Activated naive CD4-positive, alpha-beta T cell treated with anti-CD3 and anti-CD28 coated beads, Interleukin-2, amount 50 U/mL, for 24 hours (primary cell): ENCODE measurements at regions not wholly inside any gene's neighbourhood (a gene's known extent, or its start where the extent isn't known, plus 50 kb on each side); places are given as distances from the start of the nearest gene placed in this dataset.

Experiments
- H3K27ac Mint-ChIP-seq: one replicate; pipeline ENCODE4 v1.8.0; 2021; ENCODE audit warnings: mild to moderate bottlenecking, mixed read lengths
- H3K27me3 Mint-ChIP-seq: one replicate; pipeline ENCODE4 v1.8.0; 2021; ENCODE audit warnings: mixed read lengths
- H3K36me3 Mint-ChIP-seq: one replicate; pipeline ENCODE4 v1.8.0; 2021; ENCODE audit warnings: mixed read lengths
- H3K4me1 Mint-ChIP-seq: one replicate; pipeline ENCODE4 v1.8.0; 2021; ENCODE audit warnings: mixed read lengths
- H3K4me3 Mint-ChIP-seq: one replicate; pipeline ENCODE4 v1.8.0; 2021; ENCODE audit warnings: mild to moderate bottlenecking, mixed read lengths
- H3K9me3 Mint-ChIP-seq: one replicate; pipeline ENCODE4 v1.8.0; 2021; ENCODE audit warnings: mixed read lengths

DNA sequence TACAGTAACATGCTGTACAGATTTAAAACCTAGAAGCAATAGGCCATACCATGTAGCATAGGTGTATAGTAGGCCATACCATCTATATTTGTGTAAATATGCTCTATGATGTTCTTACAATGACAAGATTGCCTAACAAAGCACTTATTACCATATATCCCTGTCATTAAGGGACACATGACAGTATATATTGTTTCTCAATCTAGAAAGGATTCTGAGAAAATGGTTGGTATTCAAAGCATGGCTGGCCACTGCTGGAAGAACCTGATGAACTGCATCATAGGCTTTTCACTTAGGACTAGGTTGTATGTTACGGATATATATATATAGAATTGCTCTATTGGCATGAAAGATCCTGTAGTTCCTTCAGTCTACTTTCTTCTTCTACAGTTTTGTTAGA, 125.2 kb upstream of the SLC38A2 start:
- no peaks in the 10 kb centered on the region for H3K36me3 Mint-ChIP-seq
- H3K4me1 Mint-ChIP-seq, result no peaks in the 10 kb centered on the region
- H3K4me3 Mint-ChIP-seq, result no peak overlapping the region
- no peaks in the 10 kb centered on the region for H3K27me3 Mint-ChIP-seq
- H3K27ac Mint-ChIP-seq, result no peak overlapping the region
- peaks cover 9% of the 10 kb centered on the region for H3K9me3 Mint-ChIP-seq

DNA sequence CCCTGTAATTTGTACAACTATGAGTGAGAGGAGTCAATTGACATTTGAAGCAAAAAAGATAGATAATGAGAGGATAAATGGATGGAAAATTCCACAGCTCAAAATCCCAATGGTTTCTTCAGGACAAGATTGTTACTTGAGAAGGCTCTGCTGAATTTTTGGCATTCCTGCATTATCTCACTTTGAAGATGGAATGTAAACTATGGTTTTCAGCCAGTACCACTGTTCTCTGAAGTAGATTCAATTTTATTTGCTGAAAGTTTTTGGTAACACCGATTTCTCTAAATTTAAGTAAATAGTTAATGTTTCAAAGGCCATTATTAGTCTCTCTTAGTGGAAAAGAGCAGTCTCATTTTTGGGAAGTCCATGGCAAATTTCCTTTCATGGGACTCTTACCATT, 121.9 kb upstream of the SLC38A2 start:
- Mint-ChIP-seq H3K4me3 (no peak overlapping the region), H3K4me1 (no peaks in the 10 kb centered on the region), H3K9me3 (no peaks in the 10 kb centered on the region), H3K27me3 (no peaks in the 10 kb centered on the region), H3K36me3 (no peaks in the 10 kb centered on the region), H3K27ac (no peak overlapping the region)

DNA sequence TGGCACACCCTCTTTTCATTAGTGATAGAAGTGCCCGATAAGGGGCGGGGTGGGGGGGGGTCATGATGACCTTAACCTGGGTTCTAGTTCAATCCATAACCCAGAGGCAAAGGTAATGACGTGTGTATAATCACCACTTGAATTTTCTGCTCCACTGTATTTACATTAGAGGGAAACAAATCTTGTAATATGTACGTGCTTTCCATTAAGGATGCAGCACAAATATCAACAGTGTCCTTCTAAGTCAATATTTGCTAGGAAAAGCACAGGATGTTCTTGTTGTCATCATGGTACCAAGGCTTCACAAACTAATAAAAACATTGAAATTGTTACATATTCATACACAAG, 121.2 kb upstream of the SLC38A2 start:
- H3K27me3 Mint-ChIP-seq, result no peaks in the 10 kb centered on the region
- H3K27ac Mint-ChIP-seq, result no peak overlapping the region
- H3K4me1 Mint-ChIP-seq, result no peaks in the 10 kb centered on the region
- no peaks in the 10 kb centered on the region for H3K36me3 Mint-ChIP-seq
- no peaks in the 10 kb centered on the region for H3K9me3 Mint-ChIP-seq
- no peak overlapping the region for H3K4me3 Mint-ChIP-seq

DNA sequence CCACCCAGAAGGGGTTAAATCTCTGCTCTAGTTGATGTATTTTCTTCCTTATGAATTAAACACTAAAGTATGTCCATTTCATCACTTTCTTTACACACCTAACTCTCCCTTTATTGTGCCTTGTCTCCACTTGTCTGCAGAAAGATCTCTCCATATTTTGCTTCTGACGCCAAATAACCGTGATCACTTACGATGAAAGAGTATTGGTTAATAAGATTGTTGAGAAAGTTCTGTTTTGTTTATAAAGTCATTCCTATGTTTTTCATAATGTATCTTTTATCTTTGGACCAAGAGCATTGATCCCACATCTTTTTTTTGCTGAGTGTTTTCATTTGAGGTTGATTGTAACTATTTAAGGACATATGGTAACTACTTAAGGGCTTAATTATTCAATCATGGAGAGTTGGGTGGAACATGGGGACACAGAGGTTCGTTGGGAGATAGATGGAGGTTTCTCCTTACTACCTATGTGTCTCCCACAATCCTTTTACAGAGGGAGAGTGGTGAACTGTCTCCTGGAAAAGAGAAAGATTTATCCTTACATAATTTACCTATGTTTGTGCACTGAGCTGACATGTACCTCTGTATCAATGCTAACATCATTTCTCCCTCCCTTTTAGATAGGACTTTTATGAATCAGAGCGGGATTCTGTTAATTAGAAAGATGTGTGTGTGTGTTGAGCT, 120.7 kb upstream of the SLC38A2 start:
- no peak overlapping the region for H3K27ac Mint-ChIP-seq
- no peaks in the 10 kb centered on the region for H3K36me3 Mint-ChIP-seq

DNA sequence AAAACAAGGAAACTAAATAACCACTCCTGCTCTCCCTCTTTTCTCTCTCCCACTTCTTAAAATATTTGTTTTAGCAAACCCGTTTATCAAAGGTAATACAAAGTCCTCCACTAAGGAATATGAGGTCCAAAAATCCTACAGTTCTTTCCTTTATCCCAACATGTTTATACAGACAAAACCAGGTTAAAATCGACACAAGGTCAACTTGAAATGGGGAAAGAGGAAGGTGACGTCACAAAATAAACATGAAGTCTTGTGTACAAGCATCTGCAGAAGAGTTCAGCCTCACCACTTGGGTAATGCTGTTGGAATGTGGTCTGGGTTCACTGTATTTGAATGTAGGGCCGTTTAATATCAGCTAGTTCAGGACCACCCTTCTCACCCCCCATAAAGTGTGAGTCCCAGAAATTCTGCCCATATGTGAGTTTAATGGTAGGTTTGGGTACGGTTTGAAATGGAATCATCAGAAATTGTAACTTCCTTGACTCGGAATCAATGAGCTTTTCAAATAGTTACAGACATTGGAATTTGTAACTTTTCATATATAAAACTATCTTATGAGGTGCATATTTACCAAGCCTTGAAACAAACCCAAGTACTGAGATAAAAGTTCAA, 120.0 kb upstream of the SLC38A2 start:
- Mint-ChIP-seq H3K4me3 (no peak overlapping the region), H3K4me1 (no peaks in the 10 kb centered on the region), H3K27ac (no peak overlapping the region), H3K9me3 (no peaks in the 10 kb centered on the region), H3K27me3 (no peaks in the 10 kb centered on the region), H3K36me3 (no peaks in the 10 kb centered on the region)

More for the DNA sequence above, 120.7 kb upstream of the SLC38A2 start:
- no peak overlapping the region for H3K4me3 Mint-ChIP-seq
- H3K4me1 Mint-ChIP-seq, result no peaks in the 10 kb centered on the region
- no peaks in the 10 kb centered on the region for H3K27me3 Mint-ChIP-seq
- no peaks in the 10 kb centered on the region for H3K9me3 Mint-ChIP-seq

DNA sequence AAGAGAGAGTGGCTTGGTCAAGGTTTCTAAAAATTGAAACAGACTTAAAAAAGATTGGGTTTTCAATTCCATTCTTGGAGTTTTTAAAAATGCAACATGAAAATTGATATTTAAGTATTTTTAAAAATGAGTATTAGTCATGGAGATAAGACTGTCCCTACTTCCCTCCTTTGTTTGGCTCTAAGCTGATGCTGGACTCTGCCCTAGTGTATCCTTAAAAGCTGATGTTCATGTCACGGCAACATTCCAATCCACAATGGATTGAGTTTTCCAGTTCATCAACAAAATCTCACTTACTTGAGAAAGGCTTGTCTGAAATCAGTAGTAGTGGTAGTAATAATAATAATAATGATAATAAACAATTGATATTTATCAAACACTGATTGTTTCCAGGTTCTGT, 119.0 kb upstream of the SLC38A2 start:
- no peaks in the 10 kb centered on the region for H3K36me3 Mint-ChIP-seq
- H3K27ac Mint-ChIP-seq, result no peak overlapping the region
- H3K27me3 Mint-ChIP-seq, result no peaks in the 10 kb centered on the region
- no peak overlapping the region for H3K4me3 Mint-ChIP-seq
- H3K9me3 Mint-ChIP-seq, result no peaks in the 10 kb centered on the region
- no peaks in the 10 kb centered on the region for H3K4me1 Mint-ChIP-seq

DNA sequence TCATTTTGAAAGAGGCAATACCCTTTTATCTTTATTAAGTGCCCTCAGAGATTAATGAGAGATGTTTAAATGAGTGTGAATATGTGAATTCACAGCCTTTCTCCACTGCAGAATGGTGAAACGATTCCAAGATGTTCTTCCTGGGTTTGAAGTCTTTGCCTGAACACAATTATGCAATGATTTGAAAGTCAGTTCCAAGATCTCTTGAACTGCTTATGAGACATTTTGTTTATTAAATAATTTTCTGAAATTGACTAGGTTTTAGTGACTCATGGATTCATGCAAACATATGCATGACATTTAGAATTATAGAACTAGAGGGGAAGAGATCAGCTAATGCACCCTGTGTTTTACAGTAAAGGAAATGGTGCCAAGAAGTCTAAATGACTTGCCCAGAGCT, 118.1 kb upstream of the SLC38A2 start:
- no peaks in the 10 kb centered on the region for H3K4me1 Mint-ChIP-seq
- H3K36me3 Mint-ChIP-seq, result no peaks in the 10 kb centered on the region
- no peak overlapping the region for H3K27ac Mint-ChIP-seq
- no peak overlapping the region for H3K4me3 Mint-ChIP-seq
- no peaks in the 10 kb centered on the region for H3K27me3 Mint-ChIP-seq
- no peaks in the 10 kb centered on the region for H3K9me3 Mint-ChIP-seq

DNA sequence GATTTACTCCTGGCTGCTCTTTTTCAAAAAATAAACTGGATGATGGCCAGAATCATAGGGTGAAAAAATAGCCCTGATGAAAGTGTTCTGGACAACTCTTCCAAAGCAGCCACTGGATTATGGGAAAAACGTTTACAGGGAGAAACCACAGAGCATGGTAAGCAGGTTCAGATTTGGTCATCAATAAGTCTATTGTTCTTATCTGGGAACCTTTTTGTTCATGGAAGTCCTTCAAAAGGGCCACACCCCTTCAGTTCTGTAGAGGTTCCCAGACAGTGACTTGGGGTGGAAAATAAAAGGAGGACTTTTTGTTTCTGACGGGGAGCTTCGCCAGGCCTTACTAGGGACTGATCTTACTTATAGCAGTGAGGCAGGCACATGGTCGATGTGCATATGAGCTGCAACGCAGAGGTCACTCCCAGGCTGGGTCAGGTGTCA, 117.4 kb upstream of the SLC38A2 start:
- H3K27ac Mint-ChIP-seq, result no peak overlapping the region
- no peaks in the 10 kb centered on the region for H3K27me3 Mint-ChIP-seq
- no peaks in the 10 kb centered on the region for H3K36me3 Mint-ChIP-seq
- no peaks in the 10 kb centered on the region for H3K4me1 Mint-ChIP-seq
- H3K9me3 Mint-ChIP-seq, result no peaks in the 10 kb centered on the region
- H3K4me3 Mint-ChIP-seq, result no peak overlapping the region

DNA sequence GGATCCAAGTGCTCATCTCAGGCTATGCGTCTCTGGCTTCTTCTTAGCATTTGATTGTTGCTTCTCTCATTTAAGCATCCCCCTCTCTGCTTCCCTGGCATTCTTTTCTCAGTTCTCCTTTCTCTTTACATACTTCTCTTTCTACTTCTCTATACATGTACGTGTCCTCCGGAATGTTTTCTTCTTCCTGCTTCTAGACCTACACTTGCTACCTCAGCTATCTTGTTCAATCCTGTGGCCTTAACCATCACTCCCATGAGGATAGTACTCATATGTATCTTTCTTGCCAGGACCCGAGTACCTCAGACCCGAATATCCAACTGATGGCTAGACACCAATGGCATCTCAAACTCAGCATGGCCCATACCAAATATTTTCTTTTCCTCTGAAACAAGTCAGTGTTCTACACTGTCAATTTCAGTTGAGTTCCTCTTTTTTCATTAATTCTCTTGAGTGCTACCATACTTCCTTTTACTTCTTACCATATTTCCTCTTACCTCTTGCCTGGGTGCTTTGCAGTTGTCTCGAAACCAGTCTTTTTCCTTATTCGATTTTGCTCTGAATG, 115.1 kb upstream of the SLC38A2 start:
- Mint-ChIP-seq H3K27ac (no peak overlapping the region), H3K4me3 (no peak overlapping the region), H3K27me3 (no peaks in the 10 kb centered on the region), H3K9me3 (no peaks in the 10 kb centered on the region), H3K36me3 (no peaks in the 10 kb centered on the region), H3K4me1 (no peaks in the 10 kb centered on the region)

DNA sequence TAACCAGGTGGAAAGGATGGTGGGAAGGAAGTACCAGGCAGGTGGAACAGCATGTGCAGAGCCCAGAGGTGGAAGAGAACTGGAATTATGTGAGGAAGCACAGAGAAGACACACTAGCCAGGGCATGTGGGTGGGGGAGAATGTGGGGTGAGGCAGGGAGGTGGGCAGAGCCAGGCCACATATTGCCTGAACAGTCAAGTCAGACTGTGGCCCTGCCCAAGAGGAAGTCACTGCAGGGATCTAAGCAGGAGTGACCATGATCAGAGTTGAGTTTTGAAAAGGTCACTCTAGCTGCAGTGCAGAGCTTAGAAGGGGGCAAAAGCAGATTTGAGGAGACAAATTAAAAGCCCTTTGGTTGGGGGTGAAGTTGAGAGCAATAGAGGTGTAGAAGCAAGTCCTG, 114.0 kb upstream of the SLC38A2 start:
- H3K27me3 Mint-ChIP-seq, result no peaks in the 10 kb centered on the region
- H3K9me3 Mint-ChIP-seq, result no peaks in the 10 kb centered on the region
- H3K27ac Mint-ChIP-seq, result no peak overlapping the region
- no peaks in the 10 kb centered on the region for H3K36me3 Mint-ChIP-seq
- no peaks in the 10 kb centered on the region for H3K4me1 Mint-ChIP-seq
- no peak overlapping the region for H3K4me3 Mint-ChIP-seq

DNA sequence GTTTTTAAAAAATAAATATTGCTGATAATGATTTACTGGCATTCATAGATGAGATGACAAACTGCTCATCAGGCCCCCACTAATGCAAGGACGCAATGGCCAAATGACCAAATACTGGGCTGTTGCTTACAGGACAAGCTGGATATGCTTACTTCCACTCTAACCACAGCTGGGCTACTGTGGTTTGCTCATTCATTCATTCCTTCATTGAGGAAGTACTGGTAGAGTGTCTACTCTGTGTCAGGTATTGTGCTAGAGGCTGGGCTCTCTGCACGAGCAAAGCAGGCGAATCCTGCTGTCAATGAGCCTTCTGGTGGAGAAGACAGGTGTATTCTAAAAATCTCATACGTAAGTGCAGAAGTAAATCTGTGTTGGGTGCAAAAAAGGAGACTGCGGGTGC, 113.3 kb upstream of the SLC38A2 start:
- Mint-ChIP-seq H3K27ac (no peak overlapping the region), H3K9me3 (no peaks in the 10 kb centered on the region), H3K4me1 (no peaks in the 10 kb centered on the region), H3K36me3 (no peaks in the 10 kb centered on the region), H3K4me3 (no peak overlapping the region), H3K27me3 (no peaks in the 10 kb centered on the region)

DNA sequence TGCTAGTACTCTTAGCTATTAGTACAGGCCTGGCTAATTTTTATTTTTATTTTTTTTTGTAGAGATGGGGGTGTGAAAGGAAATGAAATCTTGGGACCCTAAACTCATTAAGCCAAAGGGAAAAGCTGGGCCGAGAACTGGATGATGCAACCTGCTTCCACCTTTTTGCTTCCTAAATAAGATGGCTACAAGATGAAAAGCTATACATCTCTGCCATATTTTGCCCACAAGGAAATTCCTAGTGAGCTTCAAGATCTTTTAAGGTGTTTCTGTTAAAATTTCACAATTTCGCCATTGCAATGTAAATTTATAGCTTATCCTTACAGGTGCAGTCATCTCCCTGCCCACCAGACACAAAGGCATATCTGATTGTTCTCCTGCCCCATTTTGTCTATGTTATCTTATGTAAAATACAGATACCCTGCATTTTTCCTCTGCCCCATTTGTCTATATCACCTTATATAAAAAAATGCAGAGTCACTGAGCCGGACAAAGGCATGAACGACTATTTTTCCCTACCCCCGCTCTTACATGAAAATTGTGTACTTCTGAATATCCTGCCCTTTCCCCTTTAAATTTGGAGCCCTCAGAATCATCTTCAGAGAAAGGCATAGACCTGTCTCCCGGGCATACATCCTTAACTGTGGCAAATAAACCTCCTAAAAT, 112.0 kb upstream of the SLC38A2 start:
- H3K27ac Mint-ChIP-seq, result no peak overlapping the region
- H3K4me1 Mint-ChIP-seq, result no peaks in the 10 kb centered on the region
- no peaks in the 10 kb centered on the region for H3K9me3 Mint-ChIP-seq
- no peaks in the 10 kb centered on the region for H3K27me3 Mint-ChIP-seq
- no peak overlapping the region for H3K4me3 Mint-ChIP-seq
- no peaks in the 10 kb centered on the region for H3K36me3 Mint-ChIP-seq

DNA sequence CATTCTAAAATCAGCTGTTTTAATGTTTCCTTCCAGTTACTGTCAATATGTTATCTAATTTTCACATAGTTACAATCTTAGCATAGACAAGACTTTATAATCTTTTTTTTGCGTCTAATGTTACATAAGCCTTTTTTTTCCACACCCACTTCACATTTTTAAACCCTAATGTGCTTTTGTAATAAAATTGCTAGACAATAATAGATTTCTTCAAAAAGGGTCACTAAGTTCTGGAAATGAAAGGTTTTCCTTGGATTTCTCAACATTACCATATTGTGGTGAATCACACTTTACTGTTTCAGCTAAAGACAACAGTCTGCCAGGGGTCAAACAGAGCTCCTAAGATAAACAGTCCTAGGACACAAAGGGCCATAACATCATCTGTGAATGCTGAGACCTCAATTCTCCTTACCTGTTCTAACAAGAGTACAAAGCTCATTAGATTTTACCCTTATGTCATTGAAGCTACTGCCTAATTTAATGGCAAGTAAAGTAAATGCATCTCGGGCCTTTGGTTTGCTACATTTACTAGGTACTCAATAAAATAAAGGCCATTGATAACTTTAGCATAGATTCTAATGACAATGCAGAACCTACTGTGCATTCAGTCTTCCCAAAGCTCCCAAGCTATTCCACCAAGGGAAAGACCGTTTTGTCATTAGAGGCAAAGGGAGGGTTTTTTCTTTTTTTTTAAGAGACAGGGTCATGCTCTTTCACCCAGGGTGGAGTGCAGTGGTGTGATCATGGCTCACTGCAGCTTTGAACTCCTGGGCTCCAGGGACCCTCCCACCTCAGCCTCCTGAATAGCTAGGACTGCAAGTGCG, 111.2 kb upstream of the SLC38A2 start:
- no peak overlapping the region for H3K4me3 Mint-ChIP-seq
- H3K4me1 Mint-ChIP-seq, result no peaks in the 10 kb centered on the region
- H3K27me3 Mint-ChIP-seq, result no peaks in the 10 kb centered on the region
- H3K36me3 Mint-ChIP-seq, result no peaks in the 10 kb centered on the region
- no peaks in the 10 kb centered on the region for H3K9me3 Mint-ChIP-seq
- H3K27ac Mint-ChIP-seq, result no peak overlapping the region

DNA sequence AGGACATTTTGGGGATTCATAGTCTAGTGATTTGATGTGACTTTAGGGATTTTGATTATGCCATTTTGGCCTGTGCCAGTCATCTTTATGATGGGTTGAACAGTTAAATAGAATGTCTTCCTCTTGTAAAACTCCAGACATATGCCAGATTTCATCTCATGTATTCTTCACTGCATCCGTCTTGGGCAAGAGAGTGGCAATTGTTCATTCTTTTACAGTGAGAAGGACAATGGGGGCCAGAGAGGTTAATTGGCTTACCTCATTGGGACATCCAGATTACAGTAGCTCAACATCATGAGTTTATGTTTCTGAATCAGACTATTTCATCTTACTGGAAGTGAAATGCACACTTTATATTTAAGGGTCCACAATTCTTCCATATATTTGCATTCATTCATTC, 108.2 kb upstream of the SLC38A2 start:
- Mint-ChIP-seq H3K9me3 (no peaks in the 10 kb centered on the region), H3K27ac (no peak overlapping the region), H3K4me3 (no peak overlapping the region), H3K27me3 (no peaks in the 10 kb centered on the region), H3K36me3 (peaks cover 2% of the 10 kb centered on the region), H3K4me1 (no peaks in the 10 kb centered on the region)

DNA sequence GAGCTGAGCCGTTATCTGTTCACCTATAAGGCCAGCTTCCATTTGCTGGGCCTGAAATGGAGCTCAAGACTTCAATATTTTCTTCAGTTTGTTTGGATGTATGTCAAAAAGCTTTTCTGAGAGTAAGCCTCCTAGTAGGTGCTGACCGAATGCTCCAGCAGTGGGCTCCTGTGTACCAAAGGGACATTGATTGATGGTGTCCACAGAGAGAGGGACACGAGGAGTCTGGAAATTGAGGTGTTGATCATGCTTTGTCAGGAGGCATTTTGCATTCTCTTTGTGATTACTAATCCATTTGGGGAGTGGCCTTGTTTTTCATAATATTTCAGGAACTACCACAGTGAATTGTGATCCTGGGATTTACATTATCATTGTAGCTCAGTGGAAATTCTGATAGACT, 107.7 kb upstream of the SLC38A2 start:
- Mint-ChIP-seq H3K36me3 (peaks cover 2% of the 10 kb centered on the region), H3K27me3 (no peaks in the 10 kb centered on the region), H3K4me3 (no peak overlapping the region), H3K27ac (no peak overlapping the region), H3K9me3 (no peaks in the 10 kb centered on the region), H3K4me1 (no peaks in the 10 kb centered on the region)

DNA sequence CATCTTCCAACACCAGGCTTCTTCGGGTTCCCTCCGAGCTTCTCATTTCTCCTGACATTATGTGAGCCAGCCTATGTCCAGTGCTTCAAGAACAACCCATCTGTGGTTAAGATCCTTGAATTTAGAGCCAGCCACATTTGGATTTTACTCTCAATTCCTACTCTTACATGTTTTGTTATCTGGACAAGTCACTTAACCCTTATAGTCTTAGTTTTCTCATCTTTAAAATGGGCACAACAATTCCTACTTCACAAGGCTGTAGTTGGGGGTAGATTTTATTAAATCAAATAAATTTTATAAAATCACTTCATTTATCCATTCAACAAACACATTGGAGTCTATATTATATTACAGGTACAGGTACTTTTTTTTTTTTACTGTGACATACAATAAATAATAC, 105.5 kb upstream of the SLC38A2 start:
- Mint-ChIP-seq H3K36me3 (peaks cover 2% of the 10 kb centered on the region), H3K4me3 (no peak overlapping the region), H3K4me1 (peaks cover 6% of the 10 kb centered on the region), H3K27ac (no peak overlapping the region), H3K27me3 (no peaks in the 10 kb centered on the region), H3K9me3 (no peaks in the 10 kb centered on the region)
